HepG2 (cell line): ENCODE measurements at regions not wholly inside any gene's neighbourhood (a gene's known extent, or its start where the extent isn't known, plus 50 kb on each side); places are given as distances from the start of the nearest gene placed in this dataset.

Experiments used
- ATAC-seq: fragments of 200-7000 bp; cut with Tn5 transposase; 3 replicates; pipeline ENCODE4 v1.9.1; 2020; ENCODE audit warnings: mild to moderate bottlenecking, moderate library complexity
- BruUV-seq: library from RNA; stranded (reverse); fragments of 400-500 nt; replicated peaks from 2 replicates; lab custom pipeline; 2021; lab: Mats Ljungman, UMichigan
- CTCF ChIA-PET: fragments of 300-600 bp; formaldehyde crosslinking; extraction: SDS; loops from one replicate; lab custom pipeline; 2021; ENCODE audit warnings: low total read pairs, inconsistent platforms, low intra/inter-chr PET ratio; lab: Yijun Ruan, JAX
- POLR2A ChIA-PET: fragments of 350-600 bp; sonication (Branson Sonifier 250); formaldehyde crosslinking; loops from one replicate; lab custom pipeline; 2020; ENCODE audit warnings: antibody characterized with exemption, inconsistent platforms; lab: Yijun Ruan, JAX
- DNase-seq: peaks from one replicate; pipeline ENCODE4 v3.0.0-alpha.2; 2015; ENCODE audit warnings: low spot score
- FAIRE-seq: peaks from 3 replicates; lab custom pipeline; 2011; peaks lifted over from hg19 to GRCh38; lab: Jason Lieb, UNC
- H2AFZ ChIP-seq: one replicate; pipeline ENCODE4 v1.6.1; 2011; ENCODE audit warnings: low read length, inconsistent platforms
- H3K27ac ChIP-seq: fragments of 300-600 bp; 3 replicates; pipeline ENCODE4 v1.8.0; 2011; ENCODE audit warnings: mixed run types, mild to moderate bottlenecking, mixed read lengths, low read length, inconsistent platforms; ENCODE audit not compliant: insufficient read depth; ENCODE audit errors: extremely low read length
- H3K27me3 ChIP-seq, 2 experiments: fragments of 200-600 bp in 1 of 2; 2 replicates in 1 of 2; 3 replicates in 1 of 2; pipeline versions ENCODE4 v1.6.0 to v1.8.0; 2011; ENCODE audit warnings: low read length in 2 of 2, mild to moderate bottlenecking in 2 of 2, moderate library complexity in 2 of 2, inconsistent platforms in 1 of 2; ENCODE audit not compliant: insufficient read depth in 2 of 2, control insufficient read depth in 1 of 2
- H3K36me3 ChIP-seq, 2 experiments: fragments of 200-600 bp in 1 of 2; replicated peaks in 1 of 2; 2 replicates in 1 of 2; 3 replicates in 1 of 2; pipeline versions ENCODE4 v1.5.1 to v1.8.0; 2011; ENCODE audit warnings: low read length in 2 of 2, inconsistent platforms in 1 of 2; ENCODE audit not compliant: insufficient read depth in 2 of 2, control insufficient read depth in 1 of 2
- H3K4me1 ChIP-seq: 2 replicates; pipeline ENCODE4 v1.5.1; 2012; ENCODE audit warnings: low read length, inconsistent platforms; ENCODE audit not compliant: insufficient read depth
- H3K4me2 ChIP-seq: 2 replicates; pipeline ENCODE4 v1.6.0; 2011; ENCODE audit warnings: low read depth, low read length, inconsistent platforms
- H3K4me3 ChIP-seq, 3 experiments: fragments of 200-600 bp in 1 of 3; sonication (generic), shearing (Covaris generic) in 1 of 3; replicated peaks in 1 of 3; 2 replicates each; pipeline ENCODE4 v1.5.1; 2011 to 2016; ENCODE audit warnings: low read length in 3 of 3, inconsistent platforms in 2 of 3, low read depth in 2 of 3, mild to moderate bottlenecking in 2 of 3, control low read depth in 1 of 3, mixed read lengths in 1 of 3; ENCODE audit not compliant: insufficient read depth in 1 of 3
- H3K79me2 ChIP-seq: one replicate; pipeline ENCODE4 v1.6.1; 2011; ENCODE audit warnings: low read length, inconsistent platforms; ENCODE audit not compliant: insufficient read depth
- H3K9ac ChIP-seq: 2 replicates; pipeline ENCODE4 v1.6.0; 2011; ENCODE audit warnings: mild to moderate bottlenecking, low read depth, low read length, inconsistent platforms; ENCODE audit not compliant: insufficient read depth
- H3K9me3 ChIP-seq: 2 replicates; pipeline ENCODE4 v1.5.1; 2012; ENCODE audit warnings: mild to moderate bottlenecking, low read length
- H4K20me1 ChIP-seq: 2 replicates; pipeline ENCODE4 v1.6.0; 2011; ENCODE audit warnings: inconsistent platforms, mild to moderate bottlenecking, low read length, moderate library complexity; ENCODE audit not compliant: insufficient read depth
- ATM ChIP-seq: fragments of 450-650 bp; IDR thresholded peaks from 2 replicates; pipeline ENCODE4 v1.7.1; 2017; ENCODE audit warnings: mild to moderate bottlenecking, borderline replicate concordance
- KLF6 ChIP-seq: IDR thresholded peaks from 2 replicates; pipeline ENCODE4 v1.8.0; 2016; ENCODE audit warnings: missing biosample characterization, missing genetic modification reagents
- SP1 ChIP-seq, 2 experiments: fragments of 450-650 bp in 1 of 2; sonication (generic) in 1 of 2; formaldehyde crosslinking in 1 of 2; IDR thresholded peaks; 2 replicates each; pipeline versions ENCODE4 v1.4.0 to v1.6.1; 2016 to 2020; ENCODE audit warnings: missing genetic modification reagents in 1 of 2
- ZBTB37 ChIP-seq: sonication (generic); formaldehyde crosslinking; IDR thresholded peaks from 2 replicates; pipeline ENCODE4 v1.4.0; 2020; ENCODE audit warnings: mild to moderate bottlenecking, missing genetic modification reagents
- ZNF432 ChIP-seq: sonication (generic); formaldehyde crosslinking; IDR thresholded peaks from 2 replicates; pipeline ENCODE4 v1.5.0; 2020; ENCODE audit warnings: missing genetic modification reagents, mild to moderate bottlenecking, borderline replicate concordance
- ZNF557 ChIP-seq: sonication (generic); formaldehyde crosslinking; IDR thresholded peaks from 2 replicates; pipeline ENCODE4 v1.4.0; 2020; ENCODE audit warnings: missing genetic modification reagents
- ZNF567 ChIP-seq: sonication (generic); formaldehyde crosslinking; IDR thresholded peaks from 2 replicates; pipeline ENCODE4 v1.8.1; 2023; ENCODE audit warnings: mild to moderate bottlenecking, missing genetic modification reagents, borderline replicate concordance
- ZNF576 ChIP-seq: sonication (generic); formaldehyde crosslinking; IDR thresholded peaks from 2 replicates; pipeline ENCODE4 v1.4.0; 2020; ENCODE audit warnings: mild to moderate bottlenecking, missing genetic modification reagents
- ZNF598 ChIP-seq: sonication (generic); formaldehyde crosslinking; IDR thresholded peaks from 2 replicates; pipeline ENCODE4 v1.5.1; 2020; ENCODE audit warnings: mild to moderate bottlenecking, missing genetic modification reagents, borderline replicate concordance
- ZNF777 ChIP-seq: sonication (generic); formaldehyde crosslinking; IDR thresholded peaks from 2 replicates; pipeline ENCODE4 v1.4.0; 2020; ENCODE audit warnings: missing genetic modification reagents
- WGBS: methylation state at CpG from one replicate; pipeline ENCODE4 v1.1.6; 2017; ENCODE audit warnings: low lambda C conversion rate; 5-methylcytosine and 5-hydroxymethylcytosine counted together
- in situ Hi-C: cut with HindIII; loops from 2 replicates; pipeline ENCODE4 v1.10.0; 2017; ENCODE audit warnings: low pct_unique_long_range_greater_than_20kb; ENCODE audit not compliant: extremely low pct_ligation_motif_present
- intact Hi-C: fragments of 100-400 bp; cut with micrococcal nuclease; formaldehyde crosslinking; loops from one replicate; pipeline ENCODE4 v1.10.0; 2022; ENCODE audit not compliant: unreplicated experiment
- TF ChIP-seq, protein P1 (sequence below): IDR thresholded peaks from 2 replicates; pipeline ENCODE4 v1.6.1; 2016; ENCODE audit warnings: mild to moderate bottlenecking, missing biosample characterization, missing genetic modification reagents
- TF ChIP-seq, protein P2 (sequence below): sonication (generic); formaldehyde crosslinking; IDR thresholded peaks from 2 replicates; pipeline ENCODE4 v1.8.0; 2022; ENCODE audit warnings: mild to moderate bottlenecking, missing genetic modification reagents
- TF ChIP-seq, protein P3 (sequence below): sonication (generic); formaldehyde crosslinking; IDR thresholded peaks from 2 replicates; pipeline ENCODE4 v1.4.0; 2020; ENCODE audit warnings: missing genetic modification reagents, low read depth, mild to moderate bottlenecking, borderline replicate concordance

DNA sequence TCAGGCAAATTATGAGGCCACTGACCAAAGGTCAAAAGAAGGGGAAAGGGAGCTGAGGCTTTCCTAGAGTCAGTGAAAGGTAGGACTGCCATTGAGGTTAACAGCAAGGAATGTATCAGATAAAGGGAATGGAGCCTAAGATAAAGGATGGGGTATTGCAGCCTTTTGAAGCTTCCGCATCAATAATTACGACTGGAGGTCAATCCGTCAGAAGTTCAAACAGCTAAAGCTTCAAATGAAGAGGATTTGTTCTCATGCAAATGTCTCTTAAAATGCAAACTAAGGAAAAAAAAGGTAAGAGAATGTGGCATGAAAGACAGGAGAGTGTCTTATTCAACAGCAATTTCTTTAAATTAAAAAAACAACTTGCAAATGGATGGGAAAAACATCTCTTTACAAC, 341.1 kb upstream of the RGMB start:
- intact Hi-C loops = no loop called here
- WGBS = 40% methylated on average over 3 of the region's 3 CpGs
- CTCF ChIA-PET = no interaction called here

DNA sequence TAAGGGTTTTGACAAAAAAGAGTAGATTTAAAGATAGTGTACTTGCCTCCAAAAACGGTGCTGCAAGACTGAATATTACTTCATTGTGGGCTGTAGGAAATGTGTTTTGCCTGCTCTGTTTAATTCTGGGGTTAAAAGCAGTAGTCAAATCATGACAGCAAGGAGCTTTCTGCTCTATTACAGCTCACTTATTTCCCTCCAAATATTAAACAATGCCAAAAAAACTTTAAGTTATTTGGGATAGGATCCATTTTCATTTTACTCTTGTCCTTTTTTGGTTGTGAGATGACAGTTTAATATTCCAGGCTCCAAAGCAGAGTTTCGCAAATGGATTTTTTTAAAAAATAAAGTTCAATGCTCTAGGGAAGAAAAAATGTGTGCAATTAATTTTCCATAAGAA, 340.4 kb upstream of the RGMB start:
- intact Hi-C loops (no loop called here), in situ Hi-C loops (no loop called here)
- no peak overlapping the region for H3K9ac ChIP-seq
- BruUV-seq = no TSS peak
- no peaks in the 10 kb centered on the region for H3K27me3 ChIP-seq
- no peak for DNase-seq
- H3K4me1 ChIP-seq = no peaks in the 10 kb centered on the region
- H3K4me2 ChIP-seq = no peak overlapping the region
- ChIA-PET CTCF (no interaction called here), POLR2A (no interaction called here)
- H2AFZ ChIP-seq = no peak overlapping the region
- H3K27ac ChIP-seq = no peak overlapping the region
- H3K4me3 ChIP-seq = no peak overlapping the region
- no peaks in the 10 kb centered on the region for H3K36me3 ChIP-seq
- FAIRE-seq = no peak
- H3K79me2 ChIP-seq = no peaks in the 10 kb centered on the region
- no peak for ATAC-seq
- 13% methylated on average over 2 of the region's 2 CpGs for WGBS
- no peaks in the 10 kb centered on the region for H4K20me1 ChIP-seq
- H3K9me3 ChIP-seq = no peaks in the 10 kb centered on the region
- no peak for TF ChIP-seq ZNF598
- TF ChIP-seq SP1 (IDR thresholded peaks at IDR 0.05) = no peak
- TF ChIP-seq SP1 (CRISPR knock-in tag; IDR thresholded peaks at IDR 0.05) = no peak
- TF ChIP-seq, protein P1, sequence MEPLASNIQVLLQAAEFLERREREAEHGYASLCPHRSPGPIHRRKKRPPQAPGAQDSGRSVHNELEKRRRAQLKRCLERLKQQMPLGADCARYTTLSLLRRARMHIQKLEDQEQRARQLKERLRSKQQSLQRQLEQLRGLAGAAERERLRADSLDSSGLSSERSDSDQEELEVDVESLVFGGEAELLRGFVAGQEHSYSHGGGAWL = no peak
- TF ChIP-seq ZNF576 (CRISPR knock-in tag) = no peak
- no peak for TF ChIP-seq ZNF432 (CRISPR knock-in tag)
- TF ChIP-seq KLF6 = no peak
- no peak for TF ChIP-seq ZNF557
- no peak for TF ChIP-seq ZNF777
- no peak for TF ChIP-seq ATM
- TF ChIP-seq, protein P2, sequence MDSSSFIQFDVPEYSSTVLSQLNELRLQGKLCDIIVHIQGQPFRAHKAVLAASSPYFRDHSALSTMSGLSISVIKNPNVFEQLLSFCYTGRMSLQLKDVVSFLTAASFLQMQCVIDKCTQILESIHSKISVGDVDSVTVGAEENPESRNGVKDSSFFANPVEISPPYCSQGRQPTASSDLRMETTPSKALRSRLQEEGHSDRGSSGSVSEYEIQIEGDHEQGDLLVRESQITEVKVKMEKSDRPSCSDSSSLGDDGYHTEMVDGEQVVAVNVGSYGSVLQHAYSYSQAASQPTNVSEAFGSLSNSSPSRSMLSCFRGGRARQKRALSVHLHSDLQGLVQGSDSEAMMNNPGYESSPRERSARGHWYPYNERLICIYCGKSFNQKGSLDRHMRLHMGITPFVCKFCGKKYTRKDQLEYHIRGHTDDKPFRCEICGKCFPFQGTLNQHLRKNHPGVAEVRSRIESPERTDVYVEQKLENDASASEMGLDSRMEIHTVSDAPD = no peak

More for the DNA sequence above, 341.1 kb upstream of the RGMB start:
- DNase-seq (no peak), FAIRE-seq (no peak), ATAC-seq (no peak)
- no peaks in the 10 kb centered on the region for H3K79me2 ChIP-seq
- H3K27me3 ChIP-seq = no peaks in the 10 kb centered on the region
- no peak overlapping the region for H3K27ac ChIP-seq
- in situ Hi-C loops = no loop called here
- no peaks in the 10 kb centered on the region for H3K4me1 ChIP-seq
- H3K4me2 ChIP-seq = no peak overlapping the region
- H2AFZ ChIP-seq = no peak overlapping the region
- H4K20me1 ChIP-seq = no peaks in the 10 kb centered on the region
- no peaks in the 10 kb centered on the region for H3K9me3 ChIP-seq
- H3K4me3 ChIP-seq = no peak overlapping the region
- no peak overlapping the region for H3K9ac ChIP-seq
- POLR2A ChIA-PET = no interaction called here
- TF ChIP-seq ZBTB37 (CRISPR knock-in tag) (no peak), ZNF567 (CRISPR knock-in tag) (no peak)
- TF ChIP-seq, protein P3, sequence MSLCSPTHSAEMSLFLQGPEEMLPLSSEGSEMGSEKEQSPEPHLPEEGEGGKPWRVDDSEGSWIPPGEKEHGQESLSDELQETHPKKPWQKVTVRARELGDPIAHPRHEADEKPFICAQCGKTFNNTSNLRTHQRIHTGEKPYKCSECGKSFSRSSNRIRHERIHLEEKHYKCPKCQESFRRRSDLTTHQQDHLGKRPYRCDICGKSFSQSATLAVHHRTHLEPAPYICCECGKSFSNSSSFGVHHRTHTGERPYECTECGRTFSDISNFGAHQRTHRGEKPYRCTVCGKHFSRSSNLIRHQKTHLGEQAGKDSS (CRISPR knock-in tag) = no peak
- TF ChIP-seq, all 625 proteins: peak for 0
- BruUV-seq = no TSS peak
- H3K36me3 ChIP-seq = no peaks in the 10 kb centered on the region
